Thyroid gland (tissue), 4 donors: ENCODE measurements at regions not wholly inside any gene's neighbourhood (a gene's known extent, or its start where the extent isn't known, plus 50 kb on each side); places are given as distances from the start of the nearest gene placed in this dataset.

Source experiments
- DNase-seq, 2 donors: peaks; one replicate each; pipeline ENCODE4 v3.0.0-alpha.2; 2019
- H3K27ac ChIP-seq, 3 donors: fragments of 200-600 bp; sonication (generic); 1 replicate in 2 of 3; 2 replicates in 1 of 3; pipeline ENCODE4 v1.5.1; 2016 to 2019; ENCODE audit warnings: mild to moderate bottlenecking in 1 of 3, moderate library complexity in 1 of 3
- H3K27me3 ChIP-seq: fragments of 200-600 bp; sonication (generic); one replicate; pipeline ENCODE4 v1.5.1; 2019
- H3K36me3 ChIP-seq, 2 donors: fragments of 200-600 bp; sonication (generic); one replicate each; pipeline ENCODE4 v1.5.1; 2016 to 2019
- H3K4me1 ChIP-seq, 2 donors: fragments of 200-600 bp; sonication (generic); one replicate each; pipeline ENCODE4 v1.5.1; 2017 to 2019
- H3K4me3 ChIP-seq, 3 donors: fragments of 200-600 bp; sonication (generic); replicated peaks in 1 of 3; 1 replicate in 2 of 3; 2 replicates in 1 of 3; pipeline ENCODE4 v1.5.1; 2016; ENCODE audit warnings: mild to moderate bottlenecking in 1 of 3
- H3K9me3 ChIP-seq: fragments of 200-600 bp; sonication (generic); one replicate; pipeline ENCODE4 v1.5.1; 2017
- POLR2A ChIP-seq, 2 donors: fragments of 450-650 bp; IDR thresholded peaks; one replicate each; pipeline ENCODE4 v1.6.1; 2017; ENCODE audit warnings: antibody characterized with exemption in 2 of 2, mild to moderate bottlenecking in 2 of 2, moderate library complexity in 1 of 2
- WGBS, 2 donors: methylation state at CpG; one replicate each; pipeline ENCODE4 v1.1.5; 2017; 5-methylcytosine and 5-hydroxymethylcytosine counted together
- intact Hi-C: fragments of 100-400 bp; cut with DNase I; formaldehyde crosslinking; loops from one replicate; pipeline ENCODE4 v1.15.1; 2023
- TF ChIP-seq, protein P1 (sequence below), 6 experiments: fragments of 200-600 bp in 3 of 6; fragments of 450-650 bp in 3 of 6; sonication (generic) in 3 of 6; IDR thresholded peaks; one replicate each; pipeline ENCODE4 v1.5.1; 2016 to 2019; ENCODE audit warnings: antibody characterized with exemption in 6 of 6, mild to moderate bottlenecking in 2 of 6, inconsistent platforms in 1 of 6, moderate library complexity in 1 of 6

GRCh38 chr12:102781117-102781516 is 135.9 kb downstream of the PAH start:
- H3K27me3 ChIP-seq = no peaks in the 10 kb centered on the region
- DNase-seq = no peak
- H3K9me3 ChIP-seq = no peaks in the 10 kb centered on the region
- intact Hi-C loops = no loop called here
- no peak overlapping the region for H3K27ac ChIP-seq
- no peaks in the 10 kb centered on the region for H3K36me3 ChIP-seq
- no peak overlapping the region for H3K4me3 ChIP-seq
- H3K4me1 ChIP-seq = no peaks in the 10 kb centered on the region
- TF ChIP-seq, protein P1, sequence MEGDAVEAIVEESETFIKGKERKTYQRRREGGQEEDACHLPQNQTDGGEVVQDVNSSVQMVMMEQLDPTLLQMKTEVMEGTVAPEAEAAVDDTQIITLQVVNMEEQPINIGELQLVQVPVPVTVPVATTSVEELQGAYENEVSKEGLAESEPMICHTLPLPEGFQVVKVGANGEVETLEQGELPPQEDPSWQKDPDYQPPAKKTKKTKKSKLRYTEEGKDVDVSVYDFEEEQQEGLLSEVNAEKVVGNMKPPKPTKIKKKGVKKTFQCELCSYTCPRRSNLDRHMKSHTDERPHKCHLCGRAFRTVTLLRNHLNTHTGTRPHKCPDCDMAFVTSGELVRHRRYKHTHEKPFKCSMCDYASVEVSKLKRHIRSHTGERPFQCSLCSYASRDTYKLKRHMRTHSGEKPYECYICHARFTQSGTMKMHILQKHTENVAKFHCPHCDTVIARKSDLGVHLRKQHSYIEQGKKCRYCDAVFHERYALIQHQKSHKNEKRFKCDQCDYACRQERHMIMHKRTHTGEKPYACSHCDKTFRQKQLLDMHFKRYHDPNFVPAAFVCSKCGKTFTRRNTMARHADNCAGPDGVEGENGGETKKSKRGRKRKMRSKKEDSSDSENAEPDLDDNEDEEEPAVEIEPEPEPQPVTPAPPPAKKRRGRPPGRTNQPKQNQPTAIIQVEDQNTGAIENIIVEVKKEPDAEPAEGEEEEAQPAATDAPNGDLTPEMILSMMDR (IDR thresholded peaks at IDR 0.05) = no peak
- no peak for TF ChIP-seq POLR2A (IDR thresholded peaks at IDR 0.05)

GRCh38 chr12:102776041-102776440 is 141.0 kb downstream of the PAH start:
- H3K27ac ChIP-seq = no peak overlapping the region
- intact Hi-C loops = no loop called here

DNA sequence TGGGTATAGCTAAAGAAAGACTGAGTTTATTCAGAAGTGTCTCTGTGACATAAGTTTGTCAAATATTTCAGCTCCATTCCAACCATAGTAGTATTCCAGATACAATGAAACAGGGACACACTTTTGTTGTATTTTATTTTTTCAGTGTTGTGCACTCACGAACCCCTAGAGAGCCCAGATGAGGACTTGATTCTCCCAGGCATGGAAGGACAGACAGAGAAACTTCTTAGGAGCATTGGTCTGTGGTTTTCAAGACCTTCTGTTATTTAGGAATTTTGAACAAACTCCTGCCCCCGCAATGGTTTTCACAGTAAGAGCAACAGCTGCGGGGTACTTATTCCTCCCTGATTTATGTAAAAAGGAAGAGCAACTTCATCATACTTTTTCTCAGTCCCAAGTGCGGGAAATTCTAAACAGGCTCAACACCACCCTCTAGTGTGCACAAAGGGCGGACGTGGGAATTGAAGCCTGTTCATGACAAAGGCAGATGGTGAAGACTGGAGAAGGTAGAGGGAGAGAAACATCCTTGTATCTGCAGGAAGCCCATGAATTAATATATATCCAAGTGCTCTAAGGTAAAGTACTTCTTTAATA is 147.6 kb downstream of the PAH start:
- no peak overlapping the region for H3K27ac ChIP-seq
- intact Hi-C loops = no loop called here
- no peak overlapping the region for H3K4me3 ChIP-seq
- H3K36me3 ChIP-seq = no peaks in the 10 kb centered on the region
- peak; percentile 48 to 58 for DNase-seq
- no peak for TF ChIP-seq POLR2A (IDR thresholded peaks at IDR 0.05)
- TF ChIP-seq, protein P1 (IDR thresholded peaks at IDR 0.05) = peak in 5 of 6 experiments; percentile 34 to 72 (median 62)
- WGBS, 2 donors = 8 to 9% methylated on average over 6 of the region's 6 CpGs
- no peaks in the 10 kb centered on the region for H3K9me3 ChIP-seq
- no peaks in the 10 kb centered on the region for H3K27me3 ChIP-seq
- no peaks in the 10 kb centered on the region for H3K4me1 ChIP-seq

More at GRCh38 chr12:102776041-102776440, 141.0 kb downstream of the PAH start:
- no peaks in the 10 kb centered on the region for H3K36me3 ChIP-seq
- TF ChIP-seq, protein P1 (IDR thresholded peaks at IDR 0.05) = no peak
- no peak for TF ChIP-seq POLR2A (IDR thresholded peaks at IDR 0.05)
- H3K4me1 ChIP-seq = no peaks in the 10 kb centered on the region
- DNase-seq = no peak
- no peaks in the 10 kb centered on the region for H3K27me3 ChIP-seq
- no peak overlapping the region for H3K4me3 ChIP-seq
- 62 to 74% methylated on average over 2 of the region's 2 CpGs for WGBS, 2 donors
- H3K9me3 ChIP-seq = no peaks in the 10 kb centered on the region

- no peak for DNase-seq
- intact Hi-C loops = no loop called here
- WGBS, 2 donors = 93 to 98% methylated on average over 3 of the region's 3 CpGs
- H3K4me1 ChIP-seq = no peaks in the 10 kb centered on the region
- no peaks in the 10 kb centered on the region for H3K27me3 ChIP-seq
- no peaks in the 10 kb centered on the region for H3K36me3 ChIP-seq
- no peak overlapping the region for H3K27ac ChIP-seq
- no peaks in the 10 kb centered on the region for H3K9me3 ChIP-seq
- no peak overlapping the region for H3K4me3 ChIP-seq
- TF ChIP-seq, protein P1 (IDR thresholded peaks at IDR 0.05) = no peak
- no peak for TF ChIP-seq POLR2A (IDR thresholded peaks at IDR 0.05)
These were observed 150.1 kb downstream of the PAH start for GRCh38 chr12:102766961-102767360.

DNA sequence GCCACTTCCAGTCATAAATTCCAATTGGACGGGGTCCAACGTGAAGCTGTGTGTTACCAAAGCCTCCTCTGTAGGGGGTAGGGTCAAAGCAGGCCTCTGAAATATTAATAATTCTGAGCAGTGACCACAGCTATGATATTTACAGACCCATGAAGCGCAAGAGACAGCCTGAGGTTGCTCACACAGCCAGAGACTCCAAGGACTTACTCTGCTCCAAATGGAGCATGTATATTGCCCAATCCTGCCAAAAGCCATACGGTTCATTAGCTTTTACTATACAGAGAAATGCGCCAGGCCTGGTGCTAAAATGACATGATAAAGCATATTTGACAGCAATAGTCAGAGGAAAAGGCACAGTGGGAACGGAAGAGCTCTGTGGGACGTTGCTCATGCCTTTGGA is 151.3 kb downstream of the PAH start:
- TF ChIP-seq, protein P1 (IDR thresholded peaks at IDR 0.05) = no peak
- no peak for TF ChIP-seq POLR2A (IDR thresholded peaks at IDR 0.05)
- H3K4me3 ChIP-seq = no peak overlapping the region
- no peaks in the 10 kb centered on the region for H3K36me3 ChIP-seq
- intact Hi-C loops = no loop called here
- H3K27ac ChIP-seq = no peak overlapping the region
- H3K9me3 ChIP-seq = no peaks in the 10 kb centered on the region
- H3K4me1 ChIP-seq = no peaks in the 10 kb centered on the region
- WGBS, 2 donors = 84 to 87% methylated on average over 7 of the region's 7 CpGs
- DNase-seq = no peak
- H3K27me3 ChIP-seq = no peaks in the 10 kb centered on the region
